ENCODE measurements at regions not wholly inside any gene's neighbourhood (a gene's known extent, or its start where the extent isn't known, plus 50 kb on each side); places are given as distances from the start of the nearest gene placed in this dataset.
"Not testable (repeated sequence)": the region's sequence is repeated elsewhere in the genome, so short reads cannot be mapped to it uniquely, and the experiment has no call there.

GRCh38 chr18:71047882-71048281 lies 759.0 kb downstream of the SOCS6 start:
- no peaks in the 10 kb centered on the region for H3K9me3 ChIP-seq (ENCODE audit: control insufficient read depth, insufficient read depth, low read length)
- H3K4me3 ChIP-seq (ENCODE audit: low read depth, low read length), result no peak overlapping the region
- H3K4me1 ChIP-seq (ENCODE audit: control insufficient read depth, insufficient read depth, low read length), result no peaks in the 10 kb centered on the region
- H3K9ac ChIP-seq (ENCODE audit: low read depth, low read length), result no peak overlapping the region
- no peaks in the 10 kb centered on the region for H3K27me3 ChIP-seq (ENCODE audit: control insufficient read depth, insufficient read depth, low read length)
- H3K27ac ChIP-seq (ENCODE audit: low read depth, low read length), result no peak overlapping the region
- no peaks in the 10 kb centered on the region for H3K36me3 ChIP-seq (ENCODE audit: control insufficient read depth, insufficient read depth, low read length)

GRCh38 chr18:71045331-71046065 lies 756.7 kb downstream of the SOCS6 start:
- Histone ChIP-seq H3K9me3 (ENCODE audit: control insufficient read depth, insufficient read depth, low read length) (no peaks in the 10 kb centered on the region), H3K4me1 (ENCODE audit: control insufficient read depth, insufficient read depth, low read length) (no peaks in the 10 kb centered on the region), H3K4me3 (ENCODE audit: low read depth, low read length) (no peak overlapping the region), H3K27ac (ENCODE audit: low read depth, low read length) (no peak overlapping the region), H3K9ac (ENCODE audit: low read depth, low read length) (no peak overlapping the region), H3K36me3 (ENCODE audit: control insufficient read depth, insufficient read depth, low read length) (no peaks in the 10 kb centered on the region), H3K27me3 (ENCODE audit: control insufficient read depth, insufficient read depth, low read length) (no peaks in the 10 kb centered on the region)

GRCh38 chr18:71040161-71040560 lies 751.3 kb downstream of the SOCS6 start:
- no peak overlapping the region for H3K4me3 ChIP-seq (ENCODE audit: low read depth, low read length)
- H3K9ac ChIP-seq (ENCODE audit: low read depth, low read length), result no peak overlapping the region
- no peaks in the 10 kb centered on the region for H3K27me3 ChIP-seq (ENCODE audit: control insufficient read depth, insufficient read depth, low read length)
- H3K9me3 ChIP-seq (ENCODE audit: control insufficient read depth, insufficient read depth, low read length), result no peaks in the 10 kb centered on the region
- H3K36me3 ChIP-seq (ENCODE audit: control insufficient read depth, insufficient read depth, low read length), result no peaks in the 10 kb centered on the region
- no peak overlapping the region for H3K27ac ChIP-seq (ENCODE audit: low read depth, low read length)
- no peaks in the 10 kb centered on the region for H3K4me1 ChIP-seq (ENCODE audit: control insufficient read depth, insufficient read depth, low read length)

GRCh38 chr18:71038196-71038595 lies 749.4 kb downstream of the SOCS6 start:
- Histone ChIP-seq H3K27me3 (ENCODE audit: control insufficient read depth, insufficient read depth, low read length) (no peaks in the 10 kb centered on the region), H3K9me3 (ENCODE audit: control insufficient read depth, insufficient read depth, low read length) (no peaks in the 10 kb centered on the region), H3K9ac (ENCODE audit: low read depth, low read length) (no peak overlapping the region), H3K36me3 (ENCODE audit: control insufficient read depth, insufficient read depth, low read length) (no peaks in the 10 kb centered on the region), H3K4me1 (ENCODE audit: control insufficient read depth, insufficient read depth, low read length) (no peaks in the 10 kb centered on the region), H3K4me3 (ENCODE audit: low read depth, low read length) (no peak overlapping the region), H3K27ac (ENCODE audit: low read depth, low read length) (no peak overlapping the region)

- no peaks in the 10 kb centered on the region for H3K36me3 ChIP-seq (ENCODE audit: control insufficient read depth, insufficient read depth, low read length)
- no peak overlapping the region for H3K27ac ChIP-seq (ENCODE audit: low read depth, low read length)
- no peaks in the 10 kb centered on the region for H3K27me3 ChIP-seq (ENCODE audit: control insufficient read depth, insufficient read depth, low read length)
- H3K9ac ChIP-seq (ENCODE audit: low read depth, low read length), result no peak overlapping the region
- H3K9me3 ChIP-seq (ENCODE audit: control insufficient read depth, insufficient read depth, low read length), result no peaks in the 10 kb centered on the region
- no peak overlapping the region for H3K4me3 ChIP-seq (ENCODE audit: low read depth, low read length)
- H3K4me1 ChIP-seq (ENCODE audit: control insufficient read depth, insufficient read depth, low read length), result no peaks in the 10 kb centered on the region
Measured at GRCh38 chr18:71036783-71037182, 747.9 kb downstream of the SOCS6 start.

GRCh38 chr18:71031296-71032191 lies 742.7 kb downstream of the SOCS6 start:
- H3K27me3 ChIP-seq (ENCODE audit: control insufficient read depth, insufficient read depth, low read length); H3K36me3 ChIP-seq (ENCODE audit: control insufficient read depth, insufficient read depth, low read length); H3K27ac ChIP-seq (ENCODE audit: low read depth, low read length); H3K4me1 ChIP-seq (ENCODE audit: control insufficient read depth, insufficient read depth, low read length); H3K4me3 ChIP-seq (ENCODE audit: low read depth, low read length); H3K9me3 ChIP-seq (ENCODE audit: control insufficient read depth, insufficient read depth, low read length); H3K9ac ChIP-seq (ENCODE audit: low read depth, low read length): not testable (repeated sequence)

- H3K27me3 ChIP-seq (ENCODE audit: control insufficient read depth, insufficient read depth, low read length); H3K36me3 ChIP-seq (ENCODE audit: control insufficient read depth, insufficient read depth, low read length); H3K27ac ChIP-seq (ENCODE audit: low read depth, low read length); H3K9ac ChIP-seq (ENCODE audit: low read depth, low read length); H3K4me1 ChIP-seq (ENCODE audit: control insufficient read depth, insufficient read depth, low read length); H3K9me3 ChIP-seq (ENCODE audit: control insufficient read depth, insufficient read depth, low read length); H3K4me3 ChIP-seq (ENCODE audit: low read depth, low read length): not testable (repeated sequence)
Measured at GRCh38 chr18:71030085-71030484, 741.2 kb downstream of the SOCS6 start.

- Histone ChIP-seq H3K36me3 (ENCODE audit: control insufficient read depth, insufficient read depth, low read length) (no peaks in the 10 kb centered on the region), H3K27me3 (ENCODE audit: control insufficient read depth, insufficient read depth, low read length) (no peaks in the 10 kb centered on the region), H3K4me1 (ENCODE audit: control insufficient read depth, insufficient read depth, low read length) (no peaks in the 10 kb centered on the region), H3K4me3 (ENCODE audit: low read depth, low read length) (no peak overlapping the region), H3K9me3 (ENCODE audit: control insufficient read depth, insufficient read depth, low read length) (no peaks in the 10 kb centered on the region), H3K9ac (ENCODE audit: low read depth, low read length) (no peak overlapping the region), H3K27ac (ENCODE audit: low read depth, low read length) (no peak overlapping the region)
Measured at GRCh38 chr18:71028285-71028762, 739.5 kb downstream of the SOCS6 start.

GRCh38 chr18:71027531-71027930 lies 738.7 kb downstream of the SOCS6 start:
- Histone ChIP-seq H3K27ac (ENCODE audit: low read depth, low read length) (no peak overlapping the region), H3K36me3 (ENCODE audit: control insufficient read depth, insufficient read depth, low read length) (no peaks in the 10 kb centered on the region), H3K9ac (ENCODE audit: low read depth, low read length) (no peak overlapping the region), H3K27me3 (ENCODE audit: control insufficient read depth, insufficient read depth, low read length) (no peaks in the 10 kb centered on the region), H3K4me1 (ENCODE audit: control insufficient read depth, insufficient read depth, low read length) (no peaks in the 10 kb centered on the region), H3K9me3 (ENCODE audit: control insufficient read depth, insufficient read depth, low read length) (no peaks in the 10 kb centered on the region), H3K4me3 (ENCODE audit: low read depth, low read length) (no peak overlapping the region)

- Histone ChIP-seq H3K27me3 (ENCODE audit: control insufficient read depth, insufficient read depth, low read length) (no peaks in the 10 kb centered on the region), H3K27ac (ENCODE audit: low read depth, low read length) (no peak overlapping the region), H3K4me1 (ENCODE audit: control insufficient read depth, insufficient read depth, low read length) (no peaks in the 10 kb centered on the region), H3K4me3 (ENCODE audit: low read depth, low read length) (no peak overlapping the region), H3K9me3 (ENCODE audit: control insufficient read depth, insufficient read depth, low read length) (no peaks in the 10 kb centered on the region), H3K9ac (ENCODE audit: low read depth, low read length) (no peak overlapping the region), H3K36me3 (ENCODE audit: control insufficient read depth, insufficient read depth, low read length) (no peaks in the 10 kb centered on the region)
Measured at GRCh38 chr18:71025505-71026225, 736.8 kb downstream of the SOCS6 start.
